ENCODE measurements at regions not wholly inside any gene's neighbourhood (a gene's known extent, or its start where the extent isn't known, plus 50 kb on each side); places are given as distances from the start of the nearest gene placed in this dataset.

DNA sequence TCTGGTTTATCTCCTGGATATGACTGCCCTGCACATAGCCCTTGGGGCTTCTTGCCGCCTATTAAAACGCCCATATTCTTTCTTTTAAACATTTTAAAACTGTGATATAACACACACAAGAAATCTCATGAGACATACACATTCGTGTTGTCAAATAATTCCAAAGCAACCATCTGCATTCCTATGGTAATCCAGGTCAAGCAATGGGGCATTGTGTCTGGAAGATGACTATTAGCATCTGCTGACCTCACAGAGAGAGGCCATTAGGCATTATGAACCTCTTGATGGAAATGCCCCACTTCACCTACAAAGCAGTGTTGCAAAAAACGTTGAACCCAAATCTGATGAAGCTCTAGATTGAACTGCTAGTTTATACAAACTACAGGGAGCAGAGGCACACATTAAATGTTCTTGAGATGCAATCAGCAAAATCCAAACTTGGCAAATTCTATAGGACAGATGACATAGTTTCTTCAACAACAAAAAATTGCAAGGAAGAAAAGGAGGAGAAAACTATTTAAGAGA lies 513.8 kb upstream of the CCDC196 start:
- no peak for TF ChIP-seq EZH2phosphoT487 (IDR thresholded peaks at IDR 0.05; ENCODE audit: unreplicated experiment)
- TF ChIP-seq NANOG (IDR thresholded peaks at IDR 0.05; ENCODE audit: borderline replicate concordance): no peak
- TF ChIP-seq, protein P1, sequence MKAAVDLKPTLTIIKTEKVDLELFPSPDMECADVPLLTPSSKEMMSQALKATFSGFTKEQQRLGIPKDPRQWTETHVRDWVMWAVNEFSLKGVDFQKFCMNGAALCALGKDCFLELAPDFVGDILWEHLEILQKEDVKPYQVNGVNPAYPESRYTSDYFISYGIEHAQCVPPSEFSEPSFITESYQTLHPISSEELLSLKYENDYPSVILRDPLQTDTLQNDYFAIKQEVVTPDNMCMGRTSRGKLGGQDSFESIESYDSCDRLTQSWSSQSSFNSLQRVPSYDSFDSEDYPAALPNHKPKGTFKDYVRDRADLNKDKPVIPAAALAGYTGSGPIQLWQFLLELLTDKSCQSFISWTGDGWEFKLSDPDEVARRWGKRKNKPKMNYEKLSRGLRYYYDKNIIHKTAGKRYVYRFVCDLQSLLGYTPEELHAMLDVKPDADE (IDR thresholded peaks at IDR 0.05): no peak
- no peak for TF ChIP-seq ZNF331 (CRISPR knock-in tag; IDR thresholded peaks at IDR 0.05; ENCODE audit: low read depth)
- no peak for TF ChIP-seq EZH2 (IDR thresholded peaks at IDR 0.05; ENCODE audit: low read depth, unreplicated experiment)

DNA sequence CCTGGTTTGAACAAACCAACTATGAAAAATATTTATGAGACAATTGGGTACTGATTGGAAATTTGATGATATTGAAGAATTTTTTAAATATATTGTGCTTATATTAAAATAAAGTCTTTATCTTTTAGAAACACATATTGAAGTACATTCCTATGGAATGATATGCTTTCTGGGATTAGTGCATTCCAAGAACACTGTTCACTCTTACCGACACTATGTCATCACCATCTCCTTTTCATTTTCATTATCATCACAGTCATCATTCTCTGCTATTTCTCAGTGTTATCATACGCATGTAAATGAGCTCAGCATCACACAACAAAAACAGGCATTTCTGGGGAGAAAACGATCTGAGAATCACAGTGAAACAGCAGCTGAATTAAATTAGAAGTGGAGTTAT lies 513.3 kb upstream of the CCDC196 start:
- Histone ChIP-seq H3K4me3 (no peak overlapping the region), H2AFZ (no peak overlapping the region), H3K9me2 (ENCODE audit: insufficient read depth) (0 out of 2 replicates have a peak, but pooled peaks cover 6% of the 10 kb centered on the region), H3K27ac (ENCODE audit: low read depth) (no peak overlapping the region), H4K20me1 (replicated peaks; ENCODE audit: insufficient read depth) (no peaks in the 10 kb centered on the region), H3K79me2 (replicated peaks; ENCODE audit: insufficient read depth) (no peaks in the 10 kb centered on the region), H3K4me1 (ENCODE audit: insufficient read depth) (no peaks in the 10 kb centered on the region), H3F3A (replicated peaks; ENCODE audit: low read depth) (no peaks in the 10 kb centered on the region), H3K27me3 (ENCODE audit: insufficient read depth) (no peaks in the 10 kb centered on the region), H3K4me2 (no peak overlapping the region), H3K36me3 (ENCODE audit: insufficient read depth) (no peaks in the 10 kb centered on the region)
- Mint-ChIP-seq H3K4me1 (peaks cover 8% of the 10 kb centered on the region), H3K36me3 (ENCODE audit: low read depth) (no peaks in the 10 kb centered on the region), H3K27me3 (ENCODE audit: insufficient read depth, low read depth, poor library complexity) (peaks cover 2% of the 10 kb centered on the region), H3K9me3 (no peaks in the 10 kb centered on the region), H3K4me3 (no peak overlapping the region), H3K27ac (no peak overlapping the region)
- DNase-seq (ENCODE audit: low spot score) (no peak), ATAC-seq (no peak)
- no peak for TF ChIP-seq EZH2phosphoT487 (IDR thresholded peaks at IDR 0.05; ENCODE audit: unreplicated experiment)
- TF ChIP-seq, protein P1 (IDR thresholded peaks at IDR 0.05): no peak
- no peak for TF ChIP-seq ZNF331 (CRISPR knock-in tag; IDR thresholded peaks at IDR 0.05; ENCODE audit: low read depth)
- TF ChIP-seq, protein P2, sequence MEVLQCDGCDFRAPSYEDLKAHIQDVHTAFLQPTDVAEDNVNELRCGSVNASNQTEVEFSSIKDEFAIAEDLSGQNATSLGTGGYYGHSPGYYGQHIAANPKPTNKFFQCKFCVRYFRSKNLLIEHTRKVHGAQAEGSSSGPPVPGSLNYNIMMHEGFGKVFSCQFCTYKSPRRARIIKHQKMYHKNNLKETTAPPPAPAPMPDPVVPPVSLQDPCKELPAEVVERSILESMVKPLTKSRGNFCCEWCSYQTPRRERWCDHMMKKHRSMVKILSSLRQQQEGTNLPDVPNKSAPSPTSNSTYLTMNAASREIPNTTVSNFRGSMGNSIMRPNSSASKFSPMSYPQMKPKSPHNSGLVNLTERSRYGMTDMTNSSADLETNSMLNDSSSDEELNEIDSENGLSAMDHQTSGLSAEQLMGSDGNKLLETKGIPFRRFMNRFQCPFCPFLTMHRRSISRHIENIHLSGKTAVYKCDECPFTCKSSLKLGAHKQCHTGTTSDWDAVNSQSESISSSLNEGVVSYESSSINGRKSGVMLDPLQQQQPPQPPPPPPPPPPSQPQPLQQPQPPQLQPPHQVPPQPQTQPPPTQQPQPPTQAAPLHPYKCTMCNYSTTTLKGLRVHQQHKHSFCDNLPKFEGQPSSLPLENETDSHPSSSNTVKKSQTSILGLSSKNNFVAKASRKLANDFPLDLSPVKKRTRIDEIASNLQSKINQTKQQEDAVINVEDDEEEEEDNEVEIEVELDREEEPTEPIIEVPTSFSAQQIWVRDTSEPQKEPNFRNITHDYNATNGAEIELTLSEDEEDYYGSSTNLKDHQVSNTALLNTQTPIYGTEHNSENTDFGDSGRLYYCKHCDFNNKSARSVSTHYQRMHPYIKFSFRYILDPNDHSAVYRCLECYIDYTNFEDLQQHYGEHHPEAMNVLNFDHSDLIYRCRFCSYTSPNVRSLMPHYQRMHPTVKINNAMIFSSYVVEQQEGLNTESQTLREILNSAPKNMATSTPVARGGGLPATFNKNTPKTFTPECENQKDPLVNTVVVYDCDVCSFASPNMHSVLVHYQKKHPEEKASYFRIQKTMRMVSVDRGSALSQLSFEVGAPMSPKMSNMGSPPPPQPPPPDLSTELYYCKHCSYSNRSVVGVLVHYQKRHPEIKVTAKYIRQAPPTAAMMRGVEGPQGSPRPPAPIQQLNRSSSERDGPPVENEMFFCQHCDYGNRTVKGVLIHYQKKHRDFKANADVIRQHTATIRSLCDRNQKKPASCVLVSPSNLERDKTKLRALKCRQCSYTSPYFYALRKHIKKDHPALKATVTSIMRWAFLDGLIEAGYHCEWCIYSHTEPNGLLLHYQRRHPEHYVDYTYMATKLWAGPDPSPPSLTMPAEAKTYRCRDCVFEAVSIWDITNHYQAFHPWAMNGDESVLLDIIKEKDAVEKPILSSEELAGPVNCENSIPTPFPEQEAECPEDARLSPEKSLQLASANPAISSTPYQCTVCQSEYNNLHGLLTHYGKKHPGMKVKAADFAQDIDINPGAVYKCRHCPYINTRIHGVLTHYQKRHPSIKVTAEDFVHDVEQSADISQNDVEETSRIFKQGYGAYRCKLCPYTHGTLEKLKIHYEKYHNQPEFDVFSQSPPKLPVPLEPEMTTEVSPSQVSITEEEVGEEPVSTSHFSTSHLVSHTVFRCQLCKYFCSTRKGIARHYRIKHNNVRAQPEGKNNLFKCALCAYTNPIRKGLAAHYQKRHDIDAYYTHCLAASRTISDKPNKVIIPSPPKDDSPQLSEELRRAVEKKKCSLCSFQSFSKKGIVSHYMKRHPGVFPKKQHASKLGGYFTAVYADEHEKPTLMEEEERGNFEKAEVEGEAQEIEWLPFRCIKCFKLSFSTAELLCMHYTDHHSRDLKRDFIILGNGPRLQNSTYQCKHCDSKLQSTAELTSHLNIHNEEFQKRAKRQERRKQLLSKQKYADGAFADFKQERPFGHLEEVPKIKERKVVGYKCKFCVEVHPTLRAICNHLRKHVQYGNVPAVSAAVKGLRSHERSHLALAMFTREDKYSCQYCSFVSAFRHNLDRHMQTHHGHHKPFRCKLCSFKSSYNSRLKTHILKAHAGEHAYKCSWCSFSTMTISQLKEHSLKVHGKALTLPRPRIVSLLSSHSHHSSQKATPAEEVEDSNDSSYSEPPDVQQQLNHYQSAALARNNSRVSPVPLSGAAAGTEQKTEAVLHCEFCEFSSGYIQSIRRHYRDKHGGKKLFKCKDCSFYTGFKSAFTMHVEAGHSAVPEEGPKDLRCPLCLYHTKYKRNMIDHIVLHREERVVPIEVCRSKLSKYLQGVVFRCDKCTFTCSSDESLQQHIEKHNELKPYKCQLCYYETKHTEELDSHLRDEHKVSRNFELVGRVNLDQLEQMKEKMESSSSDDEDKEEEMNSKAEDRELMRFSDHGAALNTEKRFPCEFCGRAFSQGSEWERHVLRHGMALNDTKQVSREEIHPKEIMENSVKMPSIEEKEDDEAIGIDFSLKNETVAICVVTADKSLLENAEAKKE (CRISPR knock-in tag; IDR thresholded peaks at IDR 0.05): no peak
- TF ChIP-seq, protein P3, sequence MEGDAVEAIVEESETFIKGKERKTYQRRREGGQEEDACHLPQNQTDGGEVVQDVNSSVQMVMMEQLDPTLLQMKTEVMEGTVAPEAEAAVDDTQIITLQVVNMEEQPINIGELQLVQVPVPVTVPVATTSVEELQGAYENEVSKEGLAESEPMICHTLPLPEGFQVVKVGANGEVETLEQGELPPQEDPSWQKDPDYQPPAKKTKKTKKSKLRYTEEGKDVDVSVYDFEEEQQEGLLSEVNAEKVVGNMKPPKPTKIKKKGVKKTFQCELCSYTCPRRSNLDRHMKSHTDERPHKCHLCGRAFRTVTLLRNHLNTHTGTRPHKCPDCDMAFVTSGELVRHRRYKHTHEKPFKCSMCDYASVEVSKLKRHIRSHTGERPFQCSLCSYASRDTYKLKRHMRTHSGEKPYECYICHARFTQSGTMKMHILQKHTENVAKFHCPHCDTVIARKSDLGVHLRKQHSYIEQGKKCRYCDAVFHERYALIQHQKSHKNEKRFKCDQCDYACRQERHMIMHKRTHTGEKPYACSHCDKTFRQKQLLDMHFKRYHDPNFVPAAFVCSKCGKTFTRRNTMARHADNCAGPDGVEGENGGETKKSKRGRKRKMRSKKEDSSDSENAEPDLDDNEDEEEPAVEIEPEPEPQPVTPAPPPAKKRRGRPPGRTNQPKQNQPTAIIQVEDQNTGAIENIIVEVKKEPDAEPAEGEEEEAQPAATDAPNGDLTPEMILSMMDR (conservative IDR thresholded peaks at IDR 0.05; ENCODE audit: low read depth in 2 of 2): no peak
- TF ChIP-seq ZNF114 (CRISPR knock-in tag; IDR thresholded peaks at IDR 0.05): no peak
- TF ChIP-seq NANOG (IDR thresholded peaks at IDR 0.05; ENCODE audit: borderline replicate concordance): no peak
- no peak for TF ChIP-seq JUNB (IDR thresholded peaks at IDR 0.05; ENCODE audit: unreplicated experiment)

More for the DNA sequence above, 513.8 kb upstream of the CCDC196 start:
- Histone ChIP-seq H2AFZ (no peak overlapping the region), H3K27ac (ENCODE audit: low read depth) (no peak overlapping the region), H3K9me2 (ENCODE audit: insufficient read depth) (0 out of 2 replicates have a peak, but pooled peaks cover 6% of the 10 kb centered on the region), H3F3A (replicated peaks; ENCODE audit: low read depth) (no peaks in the 10 kb centered on the region), H4K20me1 (replicated peaks; ENCODE audit: insufficient read depth) (no peaks in the 10 kb centered on the region), H3K27me3 (ENCODE audit: insufficient read depth) (no peaks in the 10 kb centered on the region), H3K4me2 (no peak overlapping the region), H3K36me3 (ENCODE audit: insufficient read depth) (no peaks in the 10 kb centered on the region), H3K4me1 (ENCODE audit: insufficient read depth) (no peaks in the 10 kb centered on the region), H3K79me2 (replicated peaks; ENCODE audit: insufficient read depth) (no peaks in the 10 kb centered on the region), H3K4me3 (no peak overlapping the region)
- ATAC-seq: no peak
- Mint-ChIP-seq H3K27ac (no peak overlapping the region), H3K4me1 (peaks cover 8% of the 10 kb centered on the region), H3K4me3 (no peak overlapping the region), H3K36me3 (ENCODE audit: low read depth) (no peaks in the 10 kb centered on the region), H3K27me3 (ENCODE audit: insufficient read depth, low read depth, poor library complexity) (peaks cover 2% of the 10 kb centered on the region), H3K9me3 (no peaks in the 10 kb centered on the region)
- no peak for DNase-seq (ENCODE audit: low spot score)
